SU-DHL-6 (cell line): ENCODE measurements at regions not wholly inside any gene's neighbourhood (a gene's known extent, or its start where the extent isn't known, plus 50 kb on each side); places are given as distances from the start of the nearest gene placed in this dataset.

Experiments used
- CTCF ChIP-seq: fragments of 200-600 bp; sonication (generic); IDR thresholded peaks from one replicate; pipeline ENCODE4 v1.5.1; 2017; ENCODE audit warnings: antibody characterized with exemption, mild to moderate bottlenecking, low read length, moderate library complexity; ENCODE audit not compliant: insufficient read depth, poor library complexity, severe bottlenecking
- EZH2phosphoT487 ChIP-seq: fragments of 200-600 bp; sonication (generic), shearing (Covaris generic); conservative IDR thresholded peaks from 2 replicates; pipeline ENCODE4 v1.6.1; 2018; ENCODE audit warnings: mild to moderate bottlenecking, antibody characterized with exemption, low read length, moderate library complexity, mixed read lengths

DNA sequence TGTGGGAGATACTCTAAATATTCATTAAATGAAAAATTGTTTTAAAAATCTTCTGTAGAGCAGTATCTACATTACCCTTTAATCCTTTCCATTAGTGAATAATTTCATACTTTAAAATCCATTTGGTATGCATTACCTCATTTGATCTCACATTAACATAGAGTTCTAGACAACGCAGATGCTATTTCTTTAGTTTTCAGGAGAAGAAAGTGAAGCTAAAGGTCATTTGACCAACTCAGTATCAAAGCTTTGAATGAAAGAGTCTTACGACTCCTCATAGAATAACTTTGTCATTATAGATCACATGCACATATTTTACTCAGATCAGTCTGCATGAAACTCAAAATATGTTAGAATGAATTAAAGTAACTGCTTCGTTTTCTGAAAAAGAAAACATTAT is 460.2 kb downstream of the DNAJB9 start:
- TF ChIP-seq EZH2phosphoT487: no peak
- TF ChIP-seq CTCF: no peak
